GM12892 (cell line): ENCODE measurements at regions not wholly inside any gene's neighbourhood (a gene's known extent, or its start where the extent isn't known, plus 50 kb on each side); places are given as distances from the start of the nearest gene placed in this dataset.

Experiments used
- POLR2A ChIP-seq: IDR thresholded peaks from 2 replicates; pipeline ENCODE4 v1.6.1; 2011; ENCODE audit warnings: low read depth, low read length, control low read depth
- POLR2AphosphoS5 ChIP-seq: IDR thresholded peaks from 2 replicates; pipeline ENCODE4 v1.6.1; 2011; ENCODE audit warnings: low read depth, low read length, control low read depth
- TAF1 ChIP-seq: IDR thresholded peaks from 2 replicates; pipeline ENCODE4 v1.6.1; 2011; ENCODE audit warnings: low read depth, mild to moderate bottlenecking, control low read depth, low read length, borderline replicate concordance

GRCh38 chr5:2904399-2904798 is 152.9 kb upstream of the IRX2 start:
- TF ChIP-seq POLR2A, result no peak
- no peak for TF ChIP-seq POLR2AphosphoS5
- TF ChIP-seq TAF1, result no peak
